ENCODE measurements at regions not wholly inside any gene's neighbourhood (a gene's known extent, or its start where the extent isn't known, plus 50 kb on each side); places are given as distances from the start of the nearest gene placed in this dataset.

GRCh38 chr4:106764774-106765173 lies 271.3 kb downstream of the DKK2 start:
- TF ChIP-seq CTCF (IDR thresholded peaks at IDR 0.05) = no peak

- no peak for TF ChIP-seq CTCF (IDR thresholded peaks at IDR 0.05)
These were observed 273.3 kb downstream of the DKK2 start for GRCh38 chr4:106762666-106763443.

- TF ChIP-seq CTCF (IDR thresholded peaks at IDR 0.05) = no peak
These were observed 282.7 kb downstream of the DKK2 start for GRCh38 chr4:106753426-106753825.

GRCh38 chr4:106746451-106746850 lies 289.7 kb downstream of the DKK2 start:
- no peak for TF ChIP-seq CTCF (IDR thresholded peaks at IDR 0.05)

GRCh38 chr4:106738121-106738520 lies 298.0 kb downstream of the DKK2 start:
- TF ChIP-seq CTCF (IDR thresholded peaks at IDR 0.05) = no peak

- no peak for TF ChIP-seq CTCF (IDR thresholded peaks at IDR 0.05)
These were observed 317.6 kb downstream of the DKK2 start for GRCh38 chr4:106718548-106718947.

- no peak for TF ChIP-seq CTCF (IDR thresholded peaks at IDR 0.05)
These were observed 319.0 kb downstream of the DKK2 start for GRCh38 chr4:106717091-106717490.

GRCh38 chr4:106715825-106716224 lies 320.3 kb downstream of the DKK2 start:
- no peak for TF ChIP-seq CTCF (IDR thresholded peaks at IDR 0.05)

All from LNCAP (cell line).